ENCODE measurements at regions not wholly inside any gene's neighbourhood (a gene's known extent, or its start where the extent isn't known, plus 50 kb on each side); places are given as distances from the start of the nearest gene placed in this dataset.

DNA sequence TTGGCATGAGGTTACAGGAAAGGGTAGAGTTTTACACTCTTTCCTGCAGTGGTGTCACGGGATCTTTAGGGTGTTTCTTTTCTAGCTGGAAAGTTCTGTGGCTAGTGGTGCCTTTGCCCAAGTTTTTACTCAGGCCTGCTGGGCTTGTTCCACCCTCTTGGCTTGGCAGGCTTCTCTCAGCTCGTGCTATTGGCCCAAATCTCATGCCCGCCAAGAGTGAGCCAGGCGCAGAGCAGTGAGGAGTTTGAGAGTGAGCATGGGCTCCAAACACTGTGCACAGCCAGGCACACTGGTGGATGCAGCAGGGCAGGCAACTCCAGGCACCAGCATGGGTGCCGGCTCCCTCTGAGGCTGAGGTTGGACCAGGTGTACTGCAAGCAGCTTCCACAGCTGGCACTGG, 206.5 kb downstream of the SAMD5 start:
- no peak for DNase-seq (ENCODE audit: low read depth in 3 of 3)

DNA sequence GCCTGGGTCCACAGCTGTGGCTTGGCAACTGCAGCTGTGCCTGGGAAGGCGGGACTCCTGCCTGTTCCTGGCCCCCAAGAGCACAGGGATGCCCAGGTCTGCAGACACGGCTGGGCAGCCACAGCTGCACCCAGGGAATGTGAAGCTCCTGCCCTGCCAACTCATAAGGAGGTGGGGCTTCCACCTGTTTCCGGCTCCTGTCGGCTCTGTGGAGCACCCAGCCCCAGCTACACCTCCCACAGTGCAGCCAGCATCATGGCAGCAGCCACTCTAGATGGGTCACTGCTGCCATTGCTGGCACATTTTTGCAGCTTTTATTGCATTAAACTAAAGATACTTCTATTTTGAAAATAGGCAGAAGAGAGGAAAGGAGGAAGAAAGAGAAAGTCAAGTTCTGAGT, 207.9 kb downstream of the SAMD5 start:
- no peak for DNase-seq (ENCODE audit: low read depth in 3 of 3)

DNA sequence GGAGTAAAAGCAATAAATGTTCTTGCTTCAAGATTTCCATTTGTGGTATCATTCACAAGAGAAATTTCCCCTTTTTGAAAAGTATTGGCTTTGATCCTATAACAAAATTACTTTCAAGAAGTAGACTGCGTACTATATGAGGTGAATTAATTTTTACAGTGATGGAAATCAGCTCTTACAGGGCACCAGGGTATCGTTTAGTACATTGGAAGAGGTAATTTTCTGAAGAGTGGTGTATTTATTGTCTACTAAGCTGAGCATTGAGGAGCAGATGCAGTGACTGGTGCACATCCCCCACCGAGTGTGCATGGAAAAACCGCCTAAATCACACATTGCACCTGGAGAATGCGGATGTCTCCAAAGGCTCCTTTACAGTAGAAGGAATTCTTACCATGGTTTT, 209.5 kb downstream of the SAMD5 start:
- DNase-seq (ENCODE audit: low read depth in 3 of 3): no peak

DNA sequence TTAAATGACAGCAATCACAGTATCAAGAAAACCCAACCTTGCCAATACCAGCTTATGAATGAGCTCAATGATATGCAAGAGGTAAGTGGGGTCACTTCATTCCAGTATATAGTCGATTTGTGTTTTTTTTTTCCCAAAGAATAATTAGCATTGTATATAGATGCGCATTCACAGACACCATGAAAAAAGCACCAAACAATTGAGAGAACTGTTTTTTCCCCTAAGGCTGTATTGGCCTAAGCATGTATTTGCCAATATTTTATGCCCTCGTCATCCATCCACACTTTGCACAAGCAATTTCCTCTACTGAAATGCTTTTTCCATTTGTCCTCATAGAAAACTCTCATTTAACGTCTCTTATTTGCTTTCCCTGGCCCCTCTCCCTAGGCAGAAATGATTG, 213.7 kb downstream of the SAMD5 start:
- no peak for DNase-seq (ENCODE audit: low read depth in 3 of 3)

DNA sequence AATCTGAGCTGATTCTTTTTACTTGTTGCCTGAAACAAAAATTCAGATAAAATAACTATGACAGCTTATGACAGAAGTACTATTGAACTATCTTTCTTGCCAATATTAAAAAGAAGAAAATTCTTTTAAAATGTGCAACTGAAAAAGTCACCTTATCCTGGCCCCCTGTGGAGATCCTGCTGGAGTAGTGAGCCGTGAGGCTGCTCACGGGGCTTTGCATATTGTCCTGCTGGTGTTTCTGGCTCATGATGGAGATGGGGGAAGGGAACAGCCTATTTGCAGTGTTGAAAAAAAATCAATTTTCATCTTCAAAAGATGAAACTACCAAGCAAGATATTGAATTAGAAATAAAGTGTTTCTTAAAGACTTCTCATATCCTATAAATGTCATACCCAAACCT, 216.0 kb downstream of the SAMD5 start:
- DNase-seq (ENCODE audit: low read depth in 3 of 3): no peak

DNA sequence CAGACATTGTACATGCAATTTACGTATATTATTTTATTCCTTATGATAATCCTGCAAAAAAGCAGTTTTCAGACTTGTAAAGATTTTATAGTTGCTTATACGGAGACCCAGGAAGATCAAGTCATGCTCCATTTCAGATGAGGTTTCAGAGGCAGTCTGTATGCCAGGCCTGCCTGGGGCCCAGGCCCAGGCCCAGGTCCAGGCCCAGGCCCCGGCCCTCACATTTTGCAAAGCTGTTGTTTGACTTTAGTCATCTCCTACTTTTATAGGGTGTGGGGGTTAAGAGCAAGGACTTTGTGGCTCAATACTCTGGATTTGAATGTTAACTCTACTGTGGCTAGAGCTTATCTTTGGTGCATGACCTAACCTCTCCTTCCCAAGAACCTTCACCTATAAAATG, 217.9 kb downstream of the SAMD5 start:
- DNase-seq (ENCODE audit: low read depth in 3 of 3): no peak

DNA sequence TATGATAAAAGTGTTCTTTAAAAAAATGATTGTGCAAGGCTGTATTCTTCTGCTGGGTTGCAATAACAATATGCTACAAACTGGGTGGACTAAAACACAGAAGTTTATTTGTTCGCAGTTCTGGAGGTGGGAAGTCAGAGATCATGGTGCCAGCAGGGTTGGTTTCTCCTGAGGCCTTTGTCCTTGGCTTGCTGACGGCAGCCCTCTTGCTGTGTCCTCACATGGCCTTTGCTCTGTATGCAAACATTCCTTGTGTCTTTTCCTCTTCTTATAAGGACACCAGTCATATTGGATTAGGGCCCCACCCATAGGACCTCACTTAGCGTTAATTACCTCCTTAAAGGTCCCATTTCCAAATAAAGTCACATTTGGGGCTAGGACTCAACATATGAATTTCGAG, 220.4 kb downstream of the SAMD5 start:
- no peak for DNase-seq (ENCODE audit: low read depth in 3 of 3)

DNA sequence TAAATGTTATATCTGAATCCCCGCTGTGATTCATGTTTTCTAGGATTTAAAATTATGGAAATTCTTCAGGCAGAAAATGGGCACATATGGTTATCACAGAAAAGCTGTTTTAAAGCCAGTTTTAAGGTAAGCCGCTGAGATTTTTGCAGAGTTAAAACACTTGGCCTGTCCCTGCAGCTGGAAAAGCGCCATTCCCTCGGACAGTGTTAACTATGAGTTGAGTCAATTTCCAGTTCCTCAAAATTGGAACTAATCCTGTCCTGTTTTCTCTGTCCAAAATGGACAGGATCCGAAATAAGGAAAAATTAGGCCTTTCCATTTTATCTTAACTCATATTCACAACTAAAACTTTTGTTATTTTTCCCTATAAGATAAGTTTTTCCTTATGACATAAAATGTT, 225.2 kb downstream of the SAMD5 start:
- no peak for DNase-seq (ENCODE audit: low read depth in 3 of 3)

DNA sequence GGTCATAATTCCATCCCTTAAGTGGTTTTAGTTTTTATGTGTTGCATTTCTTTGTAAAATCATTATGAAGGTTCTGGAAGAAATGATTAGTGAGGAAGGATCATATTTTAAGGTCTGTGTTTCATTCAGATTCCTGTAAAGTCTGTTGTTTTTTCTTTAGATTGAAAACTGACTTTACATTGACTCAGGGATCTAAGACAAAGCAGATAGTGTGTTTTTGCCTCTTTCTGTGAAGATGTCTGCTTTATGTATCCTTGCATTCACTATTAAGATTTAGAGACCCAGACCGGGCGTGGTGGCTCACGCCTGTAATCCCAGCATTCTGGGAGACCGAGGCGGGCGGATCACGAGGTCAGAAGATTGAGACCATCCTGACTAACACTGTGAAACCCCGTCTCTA, 225.7 kb downstream of the SAMD5 start:
- DNase-seq (ENCODE audit: low read depth in 3 of 3): no peak

DNA sequence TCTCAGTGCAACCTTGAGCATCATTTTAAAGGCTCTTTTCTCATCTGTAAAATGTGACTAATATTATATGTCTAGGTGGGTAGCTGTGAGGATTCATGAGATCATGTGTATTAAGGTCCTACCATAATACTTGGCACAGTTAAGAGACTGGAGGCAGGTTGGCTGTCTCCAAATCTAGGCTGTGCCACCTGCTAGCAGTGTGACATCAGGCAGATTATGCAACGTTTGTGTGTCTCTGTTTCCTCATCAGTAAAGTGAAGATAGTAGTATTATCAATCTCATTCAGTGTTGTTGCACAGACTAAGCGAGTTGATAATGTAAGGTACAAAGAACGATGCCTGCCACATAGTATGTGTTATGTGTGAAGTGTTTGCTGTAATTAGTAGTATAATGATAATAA, 227.4 kb downstream of the SAMD5 start:
- no peak for DNase-seq (ENCODE audit: low read depth in 3 of 3)

DNA sequence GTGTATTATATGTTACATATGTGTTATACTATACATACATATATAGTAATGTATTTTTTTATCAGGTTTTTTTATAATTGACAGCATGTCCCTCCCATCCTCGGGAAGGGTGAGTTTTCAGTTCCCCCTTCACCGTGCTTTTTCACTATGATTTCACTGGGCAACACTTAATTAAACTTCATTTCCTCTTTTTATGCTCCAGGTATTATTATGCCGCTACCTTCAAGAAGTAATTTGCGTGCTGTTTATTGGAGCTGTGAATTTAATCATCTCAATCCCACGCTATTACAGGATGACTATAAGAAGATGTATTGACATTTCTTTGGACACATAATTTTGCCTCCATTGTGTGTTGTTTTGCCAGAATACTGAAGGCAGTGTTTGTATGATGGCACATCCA, 228.6 kb downstream of the SAMD5 start:
- no peak for DNase-seq (ENCODE audit: low read depth in 3 of 3)

DNA sequence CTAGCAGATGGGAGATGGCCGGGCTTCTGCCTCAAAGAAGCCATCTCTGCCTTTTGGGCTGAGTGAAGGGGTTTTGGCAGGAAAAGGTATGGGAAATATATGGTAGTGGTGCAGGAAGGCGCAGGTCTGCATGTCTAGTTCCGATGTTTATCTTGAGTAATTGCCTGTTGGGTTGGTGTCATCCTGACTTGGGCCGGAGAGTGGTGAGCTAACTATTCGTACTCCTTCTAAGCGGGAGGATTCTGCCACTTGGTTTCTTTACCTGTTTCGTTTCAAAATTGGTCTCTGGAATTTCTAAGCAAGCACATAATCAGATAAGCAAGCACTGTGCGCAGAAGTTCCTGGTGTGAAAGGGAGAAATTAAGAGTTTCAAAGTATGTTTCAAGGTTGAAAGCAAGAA, 229.6 kb downstream of the SAMD5 start:
- no peak for DNase-seq (ENCODE audit: low read depth in 3 of 3)

DNA sequence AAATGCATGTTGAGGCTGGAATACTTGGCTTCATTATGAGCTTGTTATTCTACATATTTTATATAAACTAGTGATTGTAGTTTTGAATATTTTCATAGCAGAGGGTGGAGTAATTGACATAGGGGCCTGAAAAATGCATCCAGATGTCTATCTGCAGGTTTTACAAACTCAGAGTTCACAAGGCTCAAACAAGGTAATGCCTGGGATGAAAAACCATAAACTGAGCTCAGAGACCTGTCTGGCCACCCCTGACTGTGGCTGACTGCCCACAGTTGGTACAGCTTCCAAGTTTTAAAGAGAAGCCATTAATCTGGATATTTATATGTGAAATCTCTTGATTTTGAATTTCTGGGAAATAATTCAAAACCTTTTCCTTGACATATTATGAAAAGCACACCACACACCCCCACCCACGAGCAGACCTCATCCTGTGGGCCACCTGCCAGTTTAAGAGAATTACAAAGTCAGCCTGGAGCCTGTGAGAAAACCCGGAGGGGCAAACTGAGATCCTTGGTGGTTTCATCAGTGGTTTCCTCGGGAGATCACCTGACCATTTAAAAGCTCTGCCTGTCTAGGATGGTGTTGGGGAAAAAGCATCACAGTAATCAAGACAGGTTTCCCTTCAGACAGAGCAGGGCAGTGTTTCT, 230.1 kb downstream of the SAMD5 start:
- DNase-seq (ENCODE audit: low read depth in 3 of 3): no peak

DNA sequence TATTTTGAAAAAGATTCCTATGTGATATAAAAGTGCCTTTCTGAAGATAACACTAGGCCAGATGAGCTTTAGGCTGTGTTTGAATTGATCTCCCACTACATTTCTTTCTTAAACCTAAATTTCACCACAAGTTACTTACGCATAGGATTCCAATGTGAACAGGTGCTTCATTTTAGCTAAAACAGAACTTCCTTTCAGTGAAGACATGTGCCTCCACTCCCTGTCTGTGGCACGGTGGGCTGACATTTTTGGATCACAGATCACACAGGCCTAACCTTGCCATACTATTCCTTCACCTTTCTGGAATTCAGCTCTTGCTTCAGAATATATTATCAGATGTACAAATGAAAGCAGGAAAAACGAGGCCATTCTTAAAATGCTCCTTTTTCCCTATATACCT, 231.8 kb downstream of the SAMD5 start:
- no peak for DNase-seq (ENCODE audit: low read depth in 3 of 3)

DNA sequence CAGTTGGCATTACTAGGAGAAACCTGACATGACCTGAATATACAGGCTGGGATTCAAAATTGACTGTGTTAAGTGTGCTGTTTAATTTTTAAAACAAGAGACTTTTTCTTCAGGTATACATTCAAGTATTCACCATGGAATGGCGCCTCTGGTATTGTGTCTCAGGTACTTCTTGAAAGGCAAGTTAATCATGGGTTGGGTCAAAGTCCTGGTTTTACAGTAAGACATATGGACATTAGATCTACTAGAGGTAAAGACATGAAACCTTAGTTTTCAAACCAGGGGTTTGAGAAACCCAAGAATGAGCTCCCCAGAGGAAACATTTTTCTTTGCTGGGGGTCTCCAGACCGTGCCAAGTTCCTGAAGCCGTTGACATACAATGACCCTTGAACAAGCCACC, 232.4 kb downstream of the SAMD5 start:
- no peak for DNase-seq (ENCODE audit: low read depth in 3 of 3)

DNA sequence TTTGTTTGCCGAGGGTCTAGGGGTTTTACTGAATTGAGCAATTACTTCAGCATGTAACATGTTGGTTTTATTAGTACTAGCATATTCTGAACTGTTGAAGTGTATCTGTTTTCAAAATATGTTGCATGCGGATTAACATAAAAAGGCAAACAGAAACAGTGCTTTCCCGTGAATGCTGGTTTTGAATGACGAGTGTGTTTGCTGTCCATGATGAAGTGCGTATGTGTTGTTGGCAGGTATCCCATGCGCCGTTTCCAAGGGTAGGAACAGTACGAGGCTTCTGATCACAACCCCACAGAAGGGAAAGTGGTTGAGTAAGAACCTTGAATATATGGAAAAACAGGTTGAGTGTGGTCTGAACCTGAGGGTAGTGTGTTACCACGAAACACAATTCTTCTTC, 232.9 kb downstream of the SAMD5 start:
- no peak for DNase-seq (ENCODE audit: low read depth in 3 of 3)

DNA sequence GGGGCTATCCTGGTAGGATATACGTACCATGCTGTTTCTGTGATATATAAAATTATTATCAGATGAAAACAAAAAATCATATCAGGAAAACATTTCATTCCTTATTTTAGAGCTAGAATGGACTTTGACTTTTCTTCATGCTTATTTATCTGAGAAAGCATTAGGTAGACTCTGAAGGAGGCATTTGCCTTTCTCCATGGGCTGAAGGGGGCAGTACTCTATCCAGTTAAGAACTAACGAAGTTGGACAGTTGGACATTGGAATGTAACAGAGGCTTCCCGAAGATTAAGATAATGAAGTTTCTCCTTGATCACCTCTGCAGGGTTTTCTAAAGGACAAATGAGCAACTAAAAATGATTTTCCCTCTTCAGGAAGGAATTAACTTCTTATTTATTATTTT, 233.9 kb downstream of the SAMD5 start:
- no peak for DNase-seq (ENCODE audit: low read depth in 3 of 3)

DNA sequence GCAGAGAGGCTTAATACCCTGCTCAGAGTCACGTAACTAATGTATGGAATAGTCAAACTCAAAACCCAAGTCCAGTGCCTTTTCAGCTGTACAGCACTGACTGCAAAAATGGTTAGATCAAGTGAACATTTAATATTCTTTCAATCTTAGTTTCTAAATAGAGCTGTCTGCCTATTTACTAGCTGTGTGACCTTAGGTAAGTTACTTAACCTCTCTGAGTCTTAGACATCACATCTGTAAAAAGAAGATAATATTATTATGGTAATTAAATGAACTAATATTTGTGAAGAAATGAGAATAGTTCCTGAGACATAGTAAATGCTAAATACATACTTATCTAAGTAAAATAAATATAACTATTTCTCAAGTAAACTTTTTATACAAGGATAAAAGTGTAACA, 235.5 kb downstream of the SAMD5 start:
- DNase-seq (ENCODE audit: low read depth in 3 of 3): no peak

DNA sequence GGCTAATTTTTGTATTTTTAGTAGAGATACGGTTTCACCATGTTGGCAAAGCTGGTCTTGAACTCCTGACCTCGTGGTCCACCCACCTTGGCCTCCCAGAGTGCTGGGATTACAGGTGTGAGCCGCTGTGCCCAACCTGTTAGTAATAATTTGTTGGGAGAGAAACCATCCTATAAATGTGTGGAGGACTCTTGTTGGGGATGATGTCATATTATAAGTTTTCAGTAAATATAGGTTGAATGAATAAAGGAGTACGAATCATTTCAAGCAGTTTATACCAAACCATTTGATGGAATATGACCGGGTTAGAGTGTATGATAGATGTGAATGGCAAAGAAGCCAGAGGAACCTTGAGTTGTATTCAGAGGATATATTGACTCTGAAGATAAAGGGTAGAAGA, 240.8 kb downstream of the SAMD5 start:
- DNase-seq (ENCODE audit: low read depth in 3 of 3): no peak

DNA sequence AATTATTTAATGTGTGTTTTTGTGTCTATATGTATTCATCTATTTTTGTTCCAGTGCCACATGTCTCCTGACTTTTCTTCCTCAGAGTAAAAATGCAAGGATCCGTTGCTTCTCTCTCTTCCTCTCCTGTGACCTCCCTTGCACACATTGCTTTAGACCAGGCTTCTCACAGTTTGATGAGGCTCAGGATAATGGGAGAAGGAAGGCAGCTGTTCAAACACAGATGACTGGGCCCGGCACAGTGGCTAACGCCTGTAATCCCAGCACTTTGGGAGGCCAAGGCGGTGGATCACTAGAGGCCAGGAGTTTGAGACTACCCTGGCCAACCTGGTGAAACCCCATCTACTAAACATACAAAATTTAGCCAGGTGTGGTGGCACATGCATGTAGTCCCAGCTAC, 241.9 kb downstream of the SAMD5 start:
- DNase-seq (ENCODE audit: low read depth in 3 of 3): no peak

DNA sequence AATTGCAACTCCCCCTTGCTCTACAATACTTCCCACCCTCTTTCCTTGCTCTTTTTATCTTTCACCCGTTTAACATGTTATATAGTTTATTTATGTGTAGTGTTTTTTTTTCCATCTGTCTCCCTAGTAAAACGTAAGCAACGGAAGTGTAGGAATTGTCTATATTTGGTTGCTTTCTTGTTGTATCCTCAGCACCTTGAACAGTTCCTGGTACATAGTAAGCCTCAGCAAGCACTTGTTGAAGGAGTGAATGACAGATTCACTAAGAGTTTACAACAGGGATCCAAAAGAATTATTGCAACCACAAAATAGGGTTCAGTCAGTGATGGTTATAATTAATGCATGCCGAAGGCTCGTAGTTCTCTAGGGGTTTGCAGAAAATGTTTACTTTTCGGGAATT, 242.7 kb downstream of the SAMD5 start:
- no peak for DNase-seq (ENCODE audit: low read depth in 3 of 3)

DNA sequence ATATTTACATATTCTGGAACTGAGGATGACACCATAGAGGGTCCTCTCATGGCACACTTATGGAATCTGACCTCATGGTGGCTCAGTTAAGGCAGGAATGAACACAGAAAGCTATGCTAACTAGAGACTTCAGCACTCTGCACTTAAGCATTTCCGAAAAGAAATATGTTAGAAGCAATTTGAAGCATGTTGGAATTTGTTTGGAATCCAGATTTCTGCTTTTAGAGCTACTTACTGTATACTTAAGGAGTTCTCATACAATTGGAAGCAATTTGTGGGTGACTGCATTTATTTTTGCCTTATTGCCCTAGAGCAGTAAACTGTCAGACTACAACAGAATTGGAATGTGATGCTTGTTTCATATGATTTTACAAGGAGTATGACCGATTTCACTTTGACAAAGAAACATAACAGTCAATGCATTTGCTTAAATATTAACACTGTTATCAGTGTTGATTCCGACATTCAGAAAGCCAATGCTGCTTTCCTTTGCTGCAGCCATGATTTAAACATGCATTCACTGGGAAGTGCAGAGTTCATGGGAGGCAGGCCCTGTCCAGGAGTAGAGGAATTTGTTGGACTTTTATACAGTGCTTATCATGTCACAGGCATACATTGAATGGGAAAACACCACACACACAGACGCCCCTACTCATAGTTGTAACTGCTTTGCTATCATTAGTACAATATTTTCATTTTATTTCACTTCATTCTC, 244.4 kb downstream of the SAMD5 start:
- DNase-seq (ENCODE audit: low read depth in 3 of 3): no peak

DNA sequence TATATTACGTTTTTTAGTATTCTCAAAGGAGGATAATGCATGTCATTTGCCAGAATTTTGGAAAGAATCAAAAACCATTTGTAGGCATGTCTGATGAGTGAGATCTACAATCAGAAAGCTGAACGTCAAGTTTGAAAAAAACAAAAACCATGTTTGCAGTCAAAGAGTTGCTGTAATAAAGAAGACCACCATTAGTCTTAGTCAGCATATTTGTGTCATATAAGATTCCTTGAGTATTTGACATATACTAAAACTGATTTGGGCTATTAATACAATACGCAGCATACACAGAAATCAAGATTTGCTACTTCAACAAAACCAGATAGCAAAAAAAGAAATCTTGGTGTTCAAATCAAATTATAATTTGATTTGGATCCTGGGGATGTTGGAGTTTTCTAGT, 247.5 kb downstream of the SAMD5 start:
- no peak for DNase-seq (ENCODE audit: low read depth in 3 of 3)

DNA sequence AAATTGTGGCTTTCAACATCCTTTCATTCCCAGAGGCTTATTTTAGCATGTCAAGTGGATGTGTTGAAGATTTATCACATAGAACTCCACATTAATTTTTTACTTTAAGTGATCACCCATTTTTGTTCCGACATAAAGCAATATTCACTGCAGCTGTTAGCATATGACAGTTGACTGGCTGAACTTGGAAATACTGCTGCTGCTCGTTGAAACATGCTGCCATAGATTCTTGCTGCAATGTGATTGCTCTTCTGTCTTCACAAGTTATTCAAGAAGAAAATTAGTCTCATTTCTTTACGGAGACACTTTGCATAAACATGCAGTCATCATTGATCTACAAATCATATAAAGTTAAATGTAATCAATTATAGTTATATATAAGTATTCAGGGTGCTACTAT, 248.4 kb downstream of the SAMD5 start:
- no peak for DNase-seq (ENCODE audit: low read depth in 3 of 3)
